Peyer's patch (tissue), 4 donors: ENCODE measurements at regions not wholly inside any gene's neighbourhood (a gene's known extent, or its start where the extent isn't known, plus 50 kb on each side); places are given as distances from the start of the nearest gene placed in this dataset.

Experiments
- DNase-seq, 3 donors: peaks; one replicate each; pipeline ENCODE4 v3.0.0-alpha.2; 2017 to 2019
- H3K27ac ChIP-seq, 4 donors: fragments of 200-600 bp; sonication (generic); one replicate each; pipeline ENCODE4 v1.5.1; 2016 to 2019
- H3K27me3 ChIP-seq, 2 donors: fragments of 200-600 bp; sonication (generic); one replicate each; pipeline ENCODE4 v1.5.1; 2019
- H3K36me3 ChIP-seq, 3 donors: fragments of 200-600 bp; sonication (generic); one replicate each; pipeline ENCODE4 v1.5.1; 2016 to 2019
- H3K4me1 ChIP-seq, 4 donors: fragments of 200-600 bp; sonication (generic); one replicate each; pipeline ENCODE4 v1.5.1; 2016 to 2019
- H3K4me3 ChIP-seq, 4 donors: fragments of 200-600 bp; sonication (generic); 1 replicate in 3 of 4; 2 replicates in 1 of 4; pipeline ENCODE4 v1.5.1; 2016 to 2019; ENCODE audit warnings: mild to moderate bottlenecking in 1 of 4
- H3K9me3 ChIP-seq, 4 donors: fragments of 200-600 bp; sonication (generic); one replicate each; pipeline ENCODE4 v1.5.1; 2016 to 2019; ENCODE audit warnings: mild to moderate bottlenecking in 1 of 4
- CTCF ChIP-seq, 6 experiments: fragments of 450-650 bp in 4 of 6; fragments of 200-600 bp in 2 of 6; sonication (generic) in 1 of 6; IDR thresholded peaks; one replicate each; pipeline ENCODE4 v1.5.1; 2017 to 2019; ENCODE audit warnings: antibody characterized with exemption in 6 of 6, mild to moderate bottlenecking in 3 of 6, moderate library complexity in 1 of 6
- POLR2A ChIP-seq, 2 donors: fragments of 450-650 bp; IDR thresholded peaks; one replicate each; pipeline ENCODE4 v1.5.1; 2017; ENCODE audit warnings: antibody characterized with exemption in 2 of 2, mild to moderate bottlenecking in 2 of 2, moderate library complexity in 2 of 2

GRCh38 chr2:226366920-226367319 is 432.7 kb downstream of the IRS1 start:
- H3K4me1 ChIP-seq = no peaks in the 10 kb centered on the region
- TF ChIP-seq CTCF (IDR thresholded peaks at IDR 0.05) (no peak), POLR2A (IDR thresholded peaks at IDR 0.05) (no peak)
- DNase-seq = no peak
- H3K27ac ChIP-seq = no peak overlapping the region
- H3K9me3 ChIP-seq = no peaks in the 10 kb centered on the region
- H3K4me3 ChIP-seq = no peak overlapping the region
- no peaks in the 10 kb centered on the region for H3K27me3 ChIP-seq
- no peaks in the 10 kb centered on the region for H3K36me3 ChIP-seq

DNA sequence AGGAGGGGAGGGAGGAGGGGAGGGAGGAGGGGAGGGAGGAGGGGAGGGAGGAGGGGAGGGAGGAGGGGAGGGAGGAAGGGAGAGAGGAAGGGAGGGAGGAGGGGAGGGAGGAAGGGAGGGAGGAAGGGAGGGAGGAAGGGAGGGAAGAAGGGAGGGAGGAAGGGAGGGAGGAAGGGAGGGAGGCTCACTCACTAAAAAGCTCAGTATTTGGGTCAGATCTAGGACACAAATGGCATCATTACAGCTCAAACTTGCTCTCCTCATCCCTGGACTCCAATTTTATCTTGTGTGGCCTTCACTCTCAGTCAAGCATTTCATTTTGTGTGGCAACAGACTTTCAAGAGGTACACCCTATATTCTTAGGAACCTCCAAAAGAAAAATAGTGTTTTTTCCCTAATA is 435.4 kb downstream of the IRS1 start:
- DNase-seq = no peak
- no peaks in the 10 kb centered on the region for H3K36me3 ChIP-seq
- no peak for TF ChIP-seq POLR2A (IDR thresholded peaks at IDR 0.05)
- TF ChIP-seq CTCF (IDR thresholded peaks at IDR 0.05) = no peak
- no peak overlapping the region for H3K4me3 ChIP-seq
- H3K4me1 ChIP-seq = no peaks in the 10 kb centered on the region
- H3K27ac ChIP-seq = no peak overlapping the region
- no peaks in the 10 kb centered on the region for H3K27me3 ChIP-seq
- no peaks in the 10 kb centered on the region for H3K9me3 ChIP-seq

DNA sequence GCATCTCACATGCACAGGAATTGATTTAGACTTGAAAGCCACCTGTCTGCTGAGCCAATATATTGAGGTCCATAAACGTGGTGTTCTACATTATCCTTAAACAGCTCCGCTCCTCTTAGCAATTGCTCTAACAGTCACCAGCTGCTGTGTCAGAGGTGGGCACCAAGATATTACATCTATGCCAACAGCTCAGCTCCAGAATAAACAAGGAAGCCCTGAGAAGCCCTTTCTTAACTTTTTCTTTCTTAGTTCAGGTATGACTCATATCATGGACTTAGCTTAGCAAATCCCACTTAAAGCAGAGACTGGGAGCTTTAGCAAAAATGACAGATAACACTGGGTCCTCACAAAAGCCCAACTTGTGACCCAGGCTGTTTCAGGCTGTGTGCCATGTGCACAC is 436.6 kb downstream of the IRS1 start:
- Histone ChIP-seq H3K27ac (no peak overlapping the region), H3K4me1 (no peaks in the 10 kb centered on the region), H3K27me3 (no peaks in the 10 kb centered on the region), H3K9me3 (no peaks in the 10 kb centered on the region), H3K36me3 (no peaks in the 10 kb centered on the region), H3K4me3 (no peak overlapping the region)
- no peak for TF ChIP-seq CTCF (IDR thresholded peaks at IDR 0.05)
- no peak for TF ChIP-seq POLR2A (IDR thresholded peaks at IDR 0.05)
- no peak for DNase-seq

GRCh38 chr2:226360658-226361057 is 439.0 kb downstream of the IRS1 start:
- no peak for DNase-seq
- Histone ChIP-seq H3K27ac (no peak overlapping the region), H3K4me1 (no peaks in the 10 kb centered on the region), H3K27me3 (no peaks in the 10 kb centered on the region), H3K9me3 (no peaks in the 10 kb centered on the region), H3K4me3 (no peak overlapping the region), H3K36me3 (no peaks in the 10 kb centered on the region)
- TF ChIP-seq CTCF (IDR thresholded peaks at IDR 0.05) (no peak), POLR2A (IDR thresholded peaks at IDR 0.05) (no peak)

GRCh38 chr2:226358688-226359087 is 440.9 kb downstream of the IRS1 start:
- TF ChIP-seq CTCF (IDR thresholded peaks at IDR 0.05) (no peak), POLR2A (IDR thresholded peaks at IDR 0.05) (no peak)
- Histone ChIP-seq H3K4me1 (no peaks in the 10 kb centered on the region), H3K9me3 (no peaks in the 10 kb centered on the region), H3K27ac (no peak overlapping the region), H3K36me3 (no peaks in the 10 kb centered on the region), H3K4me3 (no peak overlapping the region), H3K27me3 (no peaks in the 10 kb centered on the region)
- DNase-seq = no peak

- Histone ChIP-seq H3K27me3 (no peaks in the 10 kb centered on the region), H3K27ac (no peak overlapping the region), H3K9me3 (no peaks in the 10 kb centered on the region), H3K4me1 (no peaks in the 10 kb centered on the region), H3K36me3 (no peaks in the 10 kb centered on the region), H3K4me3 (no peak overlapping the region)
- no peak for TF ChIP-seq POLR2A (IDR thresholded peaks at IDR 0.05)
- no peak for TF ChIP-seq CTCF (IDR thresholded peaks at IDR 0.05)
- no peak for DNase-seq
These were observed 441.8 kb downstream of the IRS1 start for GRCh38 chr2:226357816-226358215.
